GM03348 (cell line): ENCODE measurements at regions not wholly inside any gene's neighbourhood (a gene's known extent, or its start where the extent isn't known, plus 50 kb on each side); places are given as distances from the start of the nearest gene placed in this dataset.
"Not testable (repeated sequence)": the region's sequence is repeated elsewhere in the genome, so short reads cannot be mapped to it uniquely, and the experiment has no call there.

Experiments used
- DNase-seq: peaks from one replicate; pipeline ENCODE4 v3.0.0; 2012; ENCODE audit warnings: low spot score

DNA sequence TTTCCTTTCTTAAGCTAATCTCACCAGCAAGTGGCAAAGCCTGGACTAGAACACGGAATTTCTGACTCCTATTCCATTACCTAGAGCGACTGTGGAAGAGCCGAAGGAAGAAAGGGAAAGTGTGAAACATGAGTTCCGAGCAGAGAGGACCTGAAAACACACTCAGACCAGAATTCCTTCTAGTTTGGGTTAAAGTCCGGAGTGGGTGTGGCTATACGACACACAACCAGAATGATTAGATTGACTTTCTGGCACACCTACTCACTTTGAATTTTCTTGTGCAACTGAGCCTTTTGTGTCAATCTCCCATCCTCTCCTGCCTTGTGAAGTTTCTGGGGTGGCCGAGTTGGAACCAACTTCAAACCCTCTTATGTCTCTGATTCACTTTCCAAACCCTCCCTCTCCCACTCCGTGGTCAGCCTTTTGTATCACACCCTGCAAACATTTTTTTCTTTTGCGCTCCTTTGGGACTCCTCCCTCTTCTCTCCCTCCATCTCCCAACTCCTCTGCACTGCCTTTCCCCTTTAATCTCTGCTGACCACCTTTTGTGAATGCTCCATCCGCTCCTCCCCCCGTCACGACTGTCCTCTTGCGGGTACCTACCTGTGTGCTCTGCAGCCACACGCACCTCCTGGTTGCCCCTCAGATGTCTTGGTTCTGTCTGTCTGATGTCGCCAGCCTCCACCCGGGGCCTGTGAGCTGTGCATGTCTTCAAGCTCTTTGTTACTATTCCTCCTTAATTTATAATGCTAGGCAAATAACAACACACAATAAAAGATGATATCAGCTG is 86.3 kb upstream of the BLID start:
- peak; percentile 57 for DNase-seq

DNA sequence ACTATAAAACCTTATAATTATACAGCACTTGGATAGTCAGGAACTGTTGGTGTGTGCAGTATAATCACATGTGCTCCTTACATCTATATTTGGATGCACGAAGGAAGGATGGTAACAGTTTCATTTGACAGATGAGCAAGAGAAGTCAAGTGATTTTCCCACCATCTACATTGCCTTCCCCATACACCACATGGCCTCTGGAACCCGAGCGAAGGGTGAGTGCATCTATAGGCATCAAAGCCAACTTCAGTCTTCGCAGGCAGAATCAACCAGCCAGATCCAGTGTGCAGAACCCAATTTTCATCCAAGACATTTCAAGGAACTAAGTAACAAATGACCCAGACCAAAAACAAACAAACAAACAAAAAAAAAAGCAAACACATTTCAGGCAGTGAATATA is 85.1 kb upstream of the BLID start:
- DNase-seq = no peak

DNA sequence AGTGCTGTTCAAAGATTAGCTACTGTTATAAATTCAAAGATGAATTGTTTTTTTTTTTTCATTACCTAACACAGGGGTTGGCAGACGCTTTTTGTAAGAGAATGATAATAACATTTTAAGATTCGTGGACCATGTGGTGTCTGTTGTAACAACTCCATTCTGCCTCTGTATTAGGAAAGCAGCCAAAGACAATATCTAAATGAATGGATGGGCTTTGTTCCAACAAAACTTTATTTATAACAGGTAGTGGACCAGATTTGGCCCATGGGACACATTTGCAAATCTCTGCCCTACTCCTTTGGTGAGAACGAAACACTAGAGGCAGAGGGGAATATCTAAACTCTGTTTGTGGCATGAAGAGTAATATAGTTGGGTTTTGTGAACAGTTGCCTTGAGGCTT is 83.6 kb upstream of the BLID start:
- DNase-seq = no peak

DNA sequence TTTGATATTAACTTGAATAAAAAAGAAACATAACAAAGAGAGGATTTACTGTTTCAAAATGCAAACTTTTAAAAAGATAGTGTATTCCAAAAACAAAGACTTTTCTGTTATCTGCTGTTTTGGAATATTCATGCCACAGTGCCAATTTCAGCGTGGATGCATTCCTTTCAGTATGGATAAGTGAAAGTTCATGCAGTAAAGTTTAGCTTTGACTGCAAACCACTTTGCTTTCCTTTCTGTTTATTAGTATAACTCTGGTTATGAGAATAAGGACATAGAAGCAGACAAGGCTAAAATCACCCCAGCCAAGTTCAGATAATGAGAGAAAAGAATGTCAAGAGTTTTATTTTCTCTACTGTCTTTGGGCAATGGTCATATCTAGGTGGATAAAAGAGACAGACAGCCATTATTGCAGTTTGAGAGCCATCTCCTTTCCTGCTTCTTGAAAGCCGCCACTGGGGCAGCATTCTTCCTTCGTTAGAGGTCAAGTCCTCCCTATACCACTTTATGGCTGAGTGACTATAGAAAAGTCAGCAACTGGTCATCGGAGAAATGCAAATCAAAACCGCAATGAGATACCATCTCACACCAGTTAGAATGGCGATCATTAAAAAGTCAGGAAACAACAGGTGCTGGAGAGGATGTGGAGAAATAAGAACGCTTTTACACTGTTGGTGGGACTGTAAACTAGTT is 82.4 kb upstream of the BLID start:
- DNase-seq = no peak

DNA sequence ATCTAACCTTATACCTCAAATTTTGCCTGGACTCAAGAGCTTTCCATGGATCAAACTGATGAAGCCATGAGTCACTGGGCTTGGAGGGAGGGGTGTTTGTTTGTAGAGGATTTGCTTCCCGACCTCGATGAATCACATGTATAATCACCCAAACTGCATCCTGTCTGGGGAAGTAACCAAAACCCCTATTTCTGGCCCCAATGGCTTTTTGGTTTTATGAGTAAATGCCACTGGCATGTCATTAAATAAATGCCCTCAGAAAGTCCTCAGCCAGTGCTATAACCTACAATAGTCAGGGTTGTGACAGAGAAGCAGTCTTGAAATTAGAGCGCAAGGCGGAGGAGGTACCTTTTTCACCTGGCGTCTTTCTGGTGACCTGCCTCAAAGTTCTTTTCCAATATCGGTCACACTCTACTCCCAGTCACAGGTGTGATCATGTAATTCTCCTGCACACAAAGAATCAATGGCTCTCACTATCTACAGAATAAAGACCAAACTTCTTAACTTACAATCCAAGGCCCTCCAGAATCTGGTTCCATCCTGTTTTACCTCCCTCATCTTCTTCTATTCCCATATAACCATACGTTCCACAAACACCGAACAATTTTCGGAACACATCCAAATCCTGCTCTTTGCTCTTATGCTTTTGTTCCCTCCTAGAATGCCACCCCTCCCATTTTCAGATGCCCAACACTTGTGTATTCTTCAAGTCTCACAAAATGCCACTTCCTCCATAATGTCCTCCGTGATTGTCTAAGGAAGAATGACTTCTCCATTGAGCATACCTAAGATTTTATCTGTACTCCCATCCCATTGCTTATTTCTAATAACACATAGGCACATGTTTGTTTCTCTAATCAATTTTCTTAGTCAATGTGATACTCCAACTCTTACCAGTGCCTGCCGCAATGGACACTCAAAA is 81.3 kb upstream of the BLID start:
- DNase-seq = peak; percentile 85

DNA sequence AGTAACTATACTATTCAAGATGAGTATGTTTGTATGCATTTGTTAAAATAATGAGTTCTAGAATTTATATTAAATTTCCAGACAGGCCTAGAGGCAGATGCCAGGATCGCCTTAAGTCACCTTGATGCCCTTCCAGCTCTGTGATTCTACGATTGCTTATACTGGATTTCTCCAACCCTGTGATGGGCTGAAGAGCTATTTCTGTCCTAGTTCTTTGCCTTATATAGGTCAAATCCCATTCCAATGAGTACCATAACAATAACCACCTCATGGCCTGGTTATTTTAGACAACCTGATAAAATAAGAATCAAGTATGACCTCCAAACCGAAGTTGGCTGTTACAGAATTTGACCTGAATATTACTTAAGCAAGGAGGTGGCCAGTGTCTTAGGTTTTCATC is 79.8 kb upstream of the BLID start:
- no peak for DNase-seq

DNA sequence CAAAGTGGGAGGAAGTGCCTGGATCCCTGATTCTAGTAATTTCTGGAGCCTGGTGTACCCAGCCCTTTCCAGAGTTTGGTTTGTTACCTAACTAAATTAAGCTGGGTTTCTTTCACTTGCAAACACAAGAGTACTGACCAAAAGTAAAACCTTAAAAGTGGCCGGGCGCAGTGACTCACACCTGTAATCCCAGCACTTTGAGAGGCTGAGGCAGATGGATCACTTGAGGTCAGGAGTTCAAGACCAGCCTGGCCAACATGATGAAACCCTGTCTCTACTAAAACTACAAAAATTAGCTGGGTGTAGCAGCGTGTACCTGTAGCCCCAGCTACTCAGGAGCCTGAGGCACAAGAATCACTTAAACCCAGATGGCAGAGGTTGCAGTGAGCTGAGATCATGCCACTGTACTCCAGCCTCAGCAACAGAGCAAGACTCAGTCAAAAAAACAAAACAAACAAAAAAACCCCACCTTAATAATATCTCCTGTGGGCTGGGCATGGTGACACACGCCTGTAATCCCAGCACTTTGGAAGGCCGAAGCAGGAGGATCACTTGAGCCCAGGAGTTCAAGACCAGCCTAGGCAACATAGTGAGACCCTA is 78.0 kb upstream of the BLID start:
- not testable (repeated sequence) for DNase-seq

DNA sequence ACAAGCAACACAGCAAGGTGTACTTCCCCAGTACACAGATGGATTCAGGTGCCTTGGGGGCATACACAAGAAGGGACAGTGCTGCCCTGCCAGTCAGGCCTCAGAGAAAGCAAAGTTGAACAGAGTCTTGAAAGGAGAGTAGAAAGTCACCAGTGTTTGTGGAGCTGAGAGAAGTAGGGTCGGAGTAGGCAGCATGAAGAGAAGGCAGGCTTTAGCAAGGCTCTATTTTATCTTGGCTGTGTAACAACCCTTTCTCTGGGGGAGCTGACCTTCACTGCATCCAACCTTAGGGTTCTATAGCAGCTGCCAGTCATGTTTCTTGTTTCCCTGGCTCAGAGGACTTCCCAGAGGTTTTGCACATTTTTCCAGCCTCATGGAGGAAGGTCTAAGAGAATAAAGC is 77.4 kb upstream of the BLID start:
- DNase-seq = no peak

DNA sequence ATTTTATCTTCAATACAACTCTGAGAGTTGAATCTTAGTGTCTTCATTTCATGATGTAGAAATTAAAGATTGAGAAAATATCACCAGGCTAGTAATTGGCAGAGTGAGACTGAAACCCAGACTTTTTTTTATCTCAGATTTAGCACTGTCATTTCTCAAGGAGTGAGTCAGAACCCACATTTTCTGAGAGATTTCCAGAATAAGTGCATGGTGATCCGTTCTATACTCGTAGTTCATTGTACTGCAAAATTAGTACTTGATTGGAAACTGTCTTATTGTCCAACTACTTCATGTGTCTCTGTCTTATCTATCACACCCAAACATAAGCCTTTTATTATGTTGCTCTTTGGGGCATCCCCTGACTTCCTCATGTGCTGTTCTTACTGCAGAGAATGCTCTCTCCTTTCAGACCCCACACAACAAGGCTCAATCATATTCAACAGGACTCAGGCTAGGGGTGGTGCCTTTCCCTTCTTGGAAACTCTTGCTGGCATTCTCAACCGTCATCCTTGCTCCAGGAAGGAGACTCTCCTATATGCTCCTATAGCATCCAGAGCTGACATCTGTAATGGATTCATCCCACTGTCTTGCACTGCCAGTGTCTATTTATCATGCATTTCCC is 76.7 kb upstream of the BLID start:
- DNase-seq = no peak

DNA sequence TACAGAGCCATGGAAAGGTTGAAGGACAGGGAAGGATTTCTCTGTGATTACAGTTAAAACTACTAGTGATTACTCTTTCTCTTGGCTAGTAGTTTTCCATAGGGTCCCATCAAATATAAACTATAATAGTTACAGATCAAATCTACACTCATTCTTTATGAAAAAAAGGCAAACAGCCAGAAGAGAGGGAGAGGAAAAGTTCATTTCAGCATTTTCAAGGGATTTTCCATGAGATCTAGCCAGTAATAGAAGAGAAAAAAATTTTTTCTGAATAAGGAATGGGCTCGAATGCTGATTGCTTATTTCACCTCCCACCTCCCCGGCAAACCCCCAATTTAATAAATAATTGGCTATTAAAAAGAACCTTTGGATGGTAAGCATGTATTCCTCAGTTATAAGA is 74.8 kb upstream of the BLID start:
- no peak for DNase-seq

DNA sequence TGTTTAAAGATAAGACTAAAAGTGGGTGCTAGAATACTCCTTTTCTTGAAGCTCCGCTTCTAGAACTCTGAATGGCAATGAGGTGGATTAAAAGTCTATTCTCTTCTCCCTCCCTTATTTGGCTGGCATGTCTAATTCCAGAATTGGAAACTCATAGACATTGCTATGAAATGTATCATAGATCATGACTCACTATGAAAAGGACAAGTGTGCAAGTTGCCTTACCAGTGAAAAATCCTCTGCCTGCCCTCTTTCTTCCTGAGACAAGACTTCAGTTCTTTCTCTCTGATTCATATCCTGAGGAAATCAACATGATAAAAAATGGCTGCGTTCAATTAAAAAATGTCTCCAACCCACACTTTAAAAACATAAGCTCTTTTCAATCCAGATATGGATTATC is 73.2 kb upstream of the BLID start:
- peak; percentile 63 for DNase-seq

DNA sequence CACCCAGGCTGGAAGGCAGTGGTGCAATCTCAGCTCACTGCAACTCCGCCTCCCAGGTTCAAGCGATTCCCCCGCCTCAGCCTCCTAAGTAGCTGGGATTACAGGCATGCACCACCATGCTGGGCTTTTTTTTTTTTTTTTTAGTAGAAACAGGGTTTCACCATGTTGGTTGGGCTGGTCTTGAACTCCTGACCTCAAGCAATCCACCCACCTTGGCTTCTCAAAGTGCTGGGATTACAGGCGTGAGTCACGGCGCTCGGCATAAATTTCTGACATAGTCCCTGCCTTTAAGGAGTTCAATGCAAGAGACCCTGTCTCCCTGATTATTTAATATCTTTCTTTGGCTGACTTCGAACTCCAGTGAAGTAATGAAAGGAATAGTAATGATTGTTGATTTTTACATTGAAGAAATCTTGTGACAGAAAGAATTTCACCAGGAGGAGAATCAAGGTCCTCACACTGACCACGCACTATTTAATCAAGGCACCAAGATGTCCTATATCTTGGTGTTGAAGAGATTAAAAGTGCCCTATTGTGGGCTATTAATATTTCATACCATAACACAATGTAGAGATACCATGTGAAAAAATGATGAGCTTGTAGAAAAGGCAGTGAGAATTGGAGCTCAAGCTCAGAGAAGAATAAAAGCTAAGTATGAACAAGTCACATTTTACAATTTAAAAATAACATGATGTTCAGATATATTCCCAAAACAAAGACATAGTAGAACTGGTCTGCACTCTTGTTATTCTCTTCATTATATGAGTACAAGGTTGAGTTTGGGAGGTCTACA is 71.6 kb upstream of the BLID start:
- no peak for DNase-seq

DNA sequence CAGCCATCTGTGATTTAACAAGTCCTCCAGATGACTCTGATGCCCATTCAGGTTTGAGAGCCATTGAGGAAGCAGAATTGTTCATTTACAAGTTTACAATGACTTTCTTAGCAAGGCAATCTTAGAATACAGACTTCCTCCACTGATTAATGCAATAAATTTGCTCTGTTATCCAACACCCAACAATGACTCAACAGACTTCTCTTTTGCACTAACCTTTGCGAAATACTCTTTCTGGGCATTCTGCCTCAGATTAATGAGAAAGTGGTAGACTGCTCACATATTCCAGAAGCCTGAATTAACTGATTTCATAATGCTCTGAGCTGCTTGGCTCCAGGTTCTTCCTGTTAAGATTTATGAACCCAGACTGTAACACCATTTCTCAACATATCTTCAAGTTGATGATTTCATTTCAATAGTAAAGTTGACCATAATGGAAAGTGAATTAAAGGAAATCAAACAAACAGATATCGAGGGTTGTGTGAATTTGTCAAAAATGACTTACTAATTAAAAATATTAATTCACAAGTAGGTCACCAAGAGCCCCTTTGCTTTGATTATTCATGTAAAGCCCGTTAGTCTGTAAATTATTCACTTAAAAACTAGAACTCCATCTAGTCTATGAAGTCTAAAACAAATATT is 70.5 kb upstream of the BLID start:
- DNase-seq = peak; percentile 55

DNA sequence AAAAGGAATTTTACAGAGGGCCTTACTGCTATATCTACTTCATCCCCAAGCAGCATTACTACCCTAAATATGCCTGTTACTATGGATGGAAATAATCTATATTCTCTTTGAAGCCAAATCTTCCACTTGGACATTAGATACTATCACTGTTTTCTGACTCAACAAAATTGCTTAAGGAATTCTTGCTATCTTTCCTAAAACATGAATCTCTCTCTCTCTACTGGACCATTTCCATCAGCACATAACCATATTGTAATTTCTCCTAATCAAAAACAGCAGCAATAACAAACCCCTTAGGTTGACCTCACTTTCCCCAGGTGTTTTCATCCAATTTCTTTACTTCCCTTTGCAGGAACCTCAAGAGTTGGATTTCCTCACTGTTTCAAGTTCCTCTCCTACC is 67.9 kb upstream of the BLID start:
- no peak for DNase-seq

DNA sequence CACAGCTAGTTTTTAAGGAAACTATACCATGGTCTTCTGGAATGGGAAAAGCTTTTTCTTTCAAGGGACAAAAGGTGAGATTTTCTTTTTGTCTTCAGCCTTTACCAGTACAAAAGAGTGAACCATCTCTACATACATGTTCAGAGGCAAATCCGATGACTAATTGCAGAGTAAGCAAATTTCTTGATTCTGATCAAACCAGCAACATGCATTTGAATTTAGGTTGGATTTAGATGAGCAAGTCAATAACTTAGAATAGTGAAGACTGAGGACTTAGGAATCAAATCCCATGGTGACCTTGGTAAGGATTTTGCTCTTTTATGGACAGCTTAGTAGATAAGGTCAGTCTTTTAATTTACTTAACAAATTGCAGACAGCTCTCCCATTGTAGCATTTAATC is 65.9 kb upstream of the BLID start:
- no peak for DNase-seq

DNA sequence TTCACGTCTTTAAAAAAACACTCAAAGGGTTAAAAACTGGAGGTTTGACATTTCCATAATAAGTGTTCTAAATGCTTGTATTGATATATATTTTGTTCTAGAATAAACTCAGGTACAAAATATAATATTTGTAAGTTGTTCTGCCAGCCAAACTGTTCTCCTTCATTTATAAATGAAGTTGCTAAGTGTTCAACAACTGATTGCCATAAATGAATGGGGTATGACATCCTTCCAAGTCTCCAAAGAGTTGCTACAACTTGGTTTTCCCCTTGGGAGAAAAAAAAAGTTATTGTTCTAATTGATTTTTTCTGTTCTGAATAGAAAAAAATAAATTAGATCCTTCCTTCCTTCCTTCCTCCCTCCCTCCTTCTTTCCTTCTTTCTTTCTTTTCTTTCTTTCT is 65.4 kb upstream of the BLID start:
- DNase-seq = no peak

DNA sequence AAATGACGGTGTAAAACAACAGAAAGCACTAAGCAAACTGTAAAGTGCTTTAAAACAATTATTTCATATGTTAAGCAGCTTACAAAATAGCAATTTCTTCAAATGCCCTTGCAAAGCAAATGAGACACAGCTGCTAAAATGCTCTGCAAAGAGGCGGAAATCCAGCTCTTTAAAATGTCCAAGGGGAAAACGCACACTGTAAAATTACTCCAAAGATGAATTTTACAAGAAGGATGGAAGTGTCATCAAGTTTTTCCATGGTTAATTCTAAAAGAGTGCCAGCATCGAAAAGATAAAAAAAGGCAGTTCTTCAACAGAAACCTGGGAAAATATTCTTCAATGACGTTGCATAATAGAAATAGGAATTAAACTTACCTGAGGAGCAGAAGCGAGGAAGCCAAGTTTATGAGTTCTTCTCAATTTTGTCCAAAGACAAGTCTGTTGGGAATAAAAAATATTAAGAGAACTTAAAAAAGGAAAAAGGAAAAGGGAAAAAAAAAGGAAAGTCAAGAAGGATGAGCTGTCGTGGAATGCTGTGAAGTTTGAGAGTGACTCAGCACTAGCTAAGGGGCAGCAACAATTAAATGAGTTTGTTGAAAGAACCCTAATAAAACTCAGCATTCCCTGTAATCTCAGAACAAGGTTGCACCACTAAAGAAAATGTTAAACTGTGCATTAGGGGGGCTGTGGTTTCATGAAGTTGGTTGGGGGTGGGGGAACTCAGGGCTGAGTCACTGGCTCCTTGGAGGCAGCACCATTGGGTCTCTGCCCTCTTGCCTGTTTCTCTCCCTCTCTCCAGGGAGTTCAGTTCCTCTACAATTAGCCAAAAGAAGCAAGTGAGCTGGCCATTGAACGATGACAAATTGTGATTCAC is 64.2 kb upstream of the BLID start:
- peak; percentile 74 for DNase-seq

DNA sequence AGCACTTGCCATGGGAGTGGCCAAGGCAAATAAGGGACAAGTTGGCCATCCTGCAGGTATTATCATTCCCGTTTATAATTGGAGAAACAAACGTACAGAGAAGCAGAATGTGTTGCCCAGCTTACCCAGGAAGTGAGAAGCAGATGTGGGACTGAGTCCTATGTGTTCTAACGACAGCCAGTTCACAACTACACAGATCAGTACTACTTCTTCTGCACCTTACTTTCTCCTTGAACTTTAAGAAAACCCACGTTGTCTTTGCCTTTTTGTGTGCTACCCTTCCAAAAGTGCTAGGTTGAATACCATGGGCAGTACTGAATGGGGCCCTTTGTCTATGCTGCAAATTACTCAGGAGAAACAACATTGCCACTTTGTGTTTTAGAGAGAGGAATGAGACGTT is 62.8 kb upstream of the BLID start:
- no peak for DNase-seq

DNA sequence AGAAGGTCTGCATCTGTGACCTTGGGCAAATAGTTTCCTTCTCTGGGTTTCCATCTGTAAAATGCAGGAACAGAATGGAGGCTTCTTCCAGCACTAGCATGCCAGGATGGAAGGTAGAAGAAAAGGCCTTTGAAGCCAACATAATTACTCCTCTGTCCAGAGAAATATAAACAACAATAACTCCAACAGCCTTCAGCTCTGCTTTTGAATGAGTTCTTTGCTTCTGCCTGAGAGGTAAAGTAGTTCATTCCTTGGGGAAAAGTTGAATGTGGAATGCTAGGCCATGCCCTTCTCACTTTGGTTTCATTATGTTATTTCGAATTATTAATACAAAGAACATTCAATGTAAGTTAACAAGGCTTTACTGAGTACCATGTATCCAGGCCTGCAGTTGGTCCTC is 61.2 kb upstream of the BLID start:
- no peak for DNase-seq

DNA sequence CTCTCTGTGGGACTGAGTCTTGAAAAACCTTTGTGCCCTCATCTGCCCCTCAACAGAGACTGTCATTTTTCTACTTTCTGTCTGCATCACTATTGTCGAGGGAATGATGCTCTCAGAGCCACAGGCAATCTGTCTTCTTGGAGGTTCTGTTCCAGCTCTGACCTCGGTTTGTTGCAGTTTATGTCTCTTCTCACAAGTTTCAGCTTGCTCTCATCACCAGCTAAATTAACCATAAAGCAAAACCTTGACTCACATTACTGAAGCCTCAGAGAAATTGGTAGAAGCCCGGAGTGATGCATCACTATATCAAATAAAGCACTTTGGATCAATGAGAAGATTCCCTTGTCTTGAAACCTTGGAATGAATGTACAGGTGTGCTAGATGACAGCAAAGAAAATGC is 60.6 kb upstream of the BLID start:
- DNase-seq = no peak
